ENCODE measurements at regions not wholly inside any gene's neighbourhood (a gene's known extent, or its start where the extent isn't known, plus 50 kb on each side); places are given as distances from the start of the nearest gene placed in this dataset.
"Not testable (repeated sequence)": the region's sequence is repeated elsewhere in the genome, so short reads cannot be mapped to it uniquely, and the experiment has no call there.

GRCh38 chr2:95654897-95655296 is 63.1 kb downstream of the TRIM43 start:
- not testable (repeated sequence) for DNase-seq

GRCh38 chr2:95656553-95656952 is 64.8 kb downstream of the TRIM43 start:
- not testable (repeated sequence) for DNase-seq

DNA sequence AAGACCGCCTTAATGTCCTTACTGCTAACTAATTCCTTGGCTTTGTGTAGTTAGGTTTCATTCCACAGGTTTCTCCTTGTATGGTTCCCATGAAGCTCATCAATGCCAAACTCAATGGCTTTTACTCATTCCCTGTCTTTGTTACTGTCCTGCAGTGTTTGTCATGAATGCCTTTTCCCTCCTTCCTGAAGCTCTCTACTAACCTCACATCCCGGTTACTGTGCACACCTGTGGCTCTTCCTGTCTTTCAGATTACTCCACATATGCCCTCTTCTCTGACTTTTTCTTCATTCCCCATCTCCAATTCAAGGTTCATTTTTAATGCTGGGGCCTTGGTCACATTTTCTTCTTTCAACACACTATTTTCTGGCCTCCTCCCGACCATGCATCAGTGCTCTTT is 66.1 kb downstream of the TRIM43 start:
- not testable (repeated sequence) for DNase-seq

GRCh38 chr2:95660766-95661562 is 69.2 kb downstream of the TRIM43 start:
- not testable (repeated sequence) for DNase-seq

- not testable (repeated sequence) for DNase-seq
These were observed 72.0 kb downstream of the TRIM43 start for GRCh38 chr2:95663471-95664441.

GRCh38 chr2:95666636-95667035 is 74.8 kb downstream of the TRIM43 start:
- DNase-seq, result not testable (repeated sequence)

- DNase-seq, result no peak
These were observed 75.7 kb downstream of the TRIM43 start for GRCh38 chr2:95667480-95667879.

GRCh38 chr2:95668934-95669333 is 77.1 kb downstream of the TRIM43 start:
- DNase-seq, result not testable (repeated sequence)

GRCh38 chr2:95669441-95669991 is 77.7 kb downstream of the TRIM43 start:
- DNase-seq, result peak in 1 of 4 experiments; percentile 26

DNA sequence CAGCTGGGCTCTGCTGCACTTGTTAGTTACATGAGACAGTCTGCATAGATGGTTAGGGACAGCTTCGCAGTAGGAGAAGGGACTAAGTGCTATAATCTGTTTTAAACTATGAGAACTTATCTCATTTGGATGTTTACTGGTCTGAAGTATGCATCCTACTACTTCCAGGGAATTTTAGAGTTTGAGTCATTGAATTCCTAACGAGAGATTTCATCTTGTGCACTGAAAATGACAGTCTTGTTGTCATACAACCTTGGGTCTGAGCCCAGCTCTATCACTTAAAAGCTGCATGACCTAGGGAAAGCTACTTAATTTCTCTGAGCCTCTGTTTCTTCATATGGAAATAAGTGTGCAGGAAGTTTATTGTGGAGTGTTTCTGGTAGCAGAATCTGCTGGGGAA is 78.4 kb downstream of the TRIM43 start:
- DNase-seq, result no peak

GRCh38 chr2:95670686-95671085 is 78.9 kb downstream of the TRIM43 start:
- no peak for DNase-seq

- not testable (repeated sequence) for DNase-seq
These were observed 79.4 kb downstream of the TRIM43 start for GRCh38 chr2:95671171-95671570.

GRCh38 chr2:95671992-95672391 is 80.2 kb downstream of the TRIM43 start:
- DNase-seq, result not testable (repeated sequence)

GRCh38 chr2:95672500-95672899 is 80.7 kb downstream of the TRIM43 start:
- not testable (repeated sequence) for DNase-seq

- DNase-seq, result peak; percentile 47 to 66 (median 57)
These were observed 82.4 kb downstream of the TRIM43 start for GRCh38 chr2:95674186-95674585.

- not testable (repeated sequence) for DNase-seq
These were observed 84.8 kb downstream of the TRIM43 start for GRCh38 chr2:95676573-95676972.

DNA sequence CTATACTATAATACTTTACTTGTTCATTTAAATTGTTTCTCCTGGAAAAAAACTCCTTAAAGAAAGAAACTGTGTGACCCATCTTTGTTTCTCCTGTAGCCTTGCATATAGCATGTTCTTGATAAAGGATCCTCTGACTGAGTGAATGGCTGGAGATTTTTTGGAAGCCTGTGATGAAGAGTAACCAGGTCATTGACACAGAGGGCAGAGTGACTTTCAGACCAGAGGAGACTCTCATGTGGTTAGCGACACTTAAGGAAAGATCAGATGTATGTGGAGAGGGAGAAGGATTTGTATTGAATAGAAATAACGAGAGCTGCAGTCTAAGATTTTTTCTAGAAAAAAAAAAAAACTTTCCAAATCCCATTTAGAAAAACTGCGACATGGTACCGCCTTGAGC is 85.5 kb downstream of the TRIM43 start:
- DNase-seq, result no peak

GRCh38 chr2:95677833-95678232 is 86.0 kb downstream of the TRIM43 start:
- not testable (repeated sequence) for DNase-seq

- DNase-seq, result not testable (repeated sequence)
These were observed 89.4 kb downstream of the TRIM43 start for GRCh38 chr2:95681158-95681557.

DNA sequence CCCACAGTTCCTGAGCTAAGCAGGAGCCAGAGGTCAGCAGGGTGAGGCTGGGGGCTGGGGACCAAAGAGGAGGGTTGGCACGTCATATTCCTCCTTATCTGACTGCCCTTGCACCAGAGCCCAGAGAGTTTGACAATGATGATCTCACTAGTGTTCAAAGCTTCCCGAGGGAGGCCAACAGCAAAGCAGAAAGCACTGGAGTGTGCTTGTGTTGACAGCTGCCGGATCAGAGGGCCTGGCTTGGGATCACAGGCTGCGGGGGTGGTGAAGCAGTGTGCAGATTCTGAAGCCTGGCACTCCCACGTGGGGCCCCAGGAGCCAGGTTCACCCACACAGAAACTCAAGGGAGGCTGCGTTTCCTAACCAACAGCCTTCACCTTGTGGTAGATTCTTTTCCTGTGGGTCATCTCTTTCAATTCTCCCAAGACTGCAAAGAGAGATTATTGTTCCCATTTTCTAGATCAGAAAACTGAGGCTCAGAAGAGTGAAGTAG is 89.8 kb downstream of the TRIM43 start:
- DNase-seq, result not testable (repeated sequence)

DNA sequence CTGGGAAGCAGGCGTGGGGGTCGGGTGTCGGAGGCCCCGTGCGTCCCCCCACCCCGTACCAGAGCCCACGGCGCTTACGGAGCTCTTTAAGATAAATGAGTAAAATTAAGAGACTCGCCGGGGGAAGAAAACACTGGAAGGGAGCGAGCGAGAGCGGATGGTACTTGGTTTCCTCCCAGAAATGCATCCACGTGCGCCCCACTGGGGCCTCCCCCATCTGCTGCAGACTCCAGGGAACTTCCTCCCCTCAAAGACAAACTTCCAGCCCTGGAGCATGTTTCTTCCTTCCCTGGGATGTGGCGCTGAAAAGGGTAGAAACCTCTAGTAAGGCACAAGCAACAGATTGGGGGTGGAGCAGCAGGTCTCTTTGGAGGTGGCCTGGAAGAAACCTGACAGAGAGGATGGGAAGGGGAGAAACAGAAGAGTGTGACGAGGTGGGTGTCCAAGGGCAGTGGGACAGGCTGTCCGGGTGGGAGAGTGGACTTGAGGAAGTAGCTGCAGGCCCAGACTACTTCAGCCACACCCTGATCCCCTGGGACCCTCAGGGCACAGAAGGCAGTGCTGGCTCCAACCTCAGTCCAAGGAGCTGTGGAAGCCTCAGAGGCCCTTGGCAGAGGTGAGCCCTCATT is 91.2 kb downstream of the TRIM43 start:
- not testable (repeated sequence) for DNase-seq

- no peak for DNase-seq
These were observed 93.7 kb downstream of the TRIM43 start for GRCh38 chr2:95685513-95685912.
